Tibial nerve (tissue), 4 donors: ENCODE measurements at regions not wholly inside any gene's neighbourhood (a gene's known extent, or its start where the extent isn't known, plus 50 kb on each side); places are given as distances from the start of the nearest gene placed in this dataset.

Experiments used
- EP300 ChIP-seq, 2 donors: sonication (generic); formaldehyde crosslinking; IDR thresholded peaks; one replicate each; pipeline ENCODE4 v1.6.1; 2017; ENCODE audit warnings: antibody characterized with exemption in 2 of 2, mild to moderate bottlenecking in 1 of 2
- TF ChIP-seq, protein P1 (sequence below), 5 experiments: fragments of 200-600 bp in 3 of 5; fragments of 450-650 bp in 2 of 5; sonication (generic) in 3 of 5; IDR thresholded peaks; one replicate each; pipeline ENCODE4 v1.5.1; 2016 to 2019; ENCODE audit warnings: antibody characterized with exemption in 5 of 5, mild to moderate bottlenecking in 3 of 5, moderate library complexity in 2 of 5

DNA sequence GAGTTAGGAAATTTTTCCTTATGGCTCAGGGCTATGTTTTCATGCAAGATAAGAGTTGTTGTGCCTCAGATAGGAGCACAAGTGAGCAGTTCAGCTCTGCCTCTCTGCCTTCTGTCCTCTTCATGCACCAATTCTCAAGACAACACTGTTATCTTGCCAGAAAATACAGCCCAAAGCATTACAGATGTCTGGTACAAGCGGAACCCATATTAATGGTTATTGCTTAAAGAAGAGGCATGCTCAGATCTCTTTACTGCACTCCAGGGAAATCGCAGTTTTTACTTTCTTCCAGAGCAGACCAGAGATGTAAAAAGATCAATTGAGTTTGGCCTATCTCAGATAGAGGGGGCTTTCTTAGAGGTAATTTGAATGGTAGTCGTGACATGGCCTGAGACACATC, 361.6 kb upstream of the WWC1 start:
- TF ChIP-seq, protein P1, sequence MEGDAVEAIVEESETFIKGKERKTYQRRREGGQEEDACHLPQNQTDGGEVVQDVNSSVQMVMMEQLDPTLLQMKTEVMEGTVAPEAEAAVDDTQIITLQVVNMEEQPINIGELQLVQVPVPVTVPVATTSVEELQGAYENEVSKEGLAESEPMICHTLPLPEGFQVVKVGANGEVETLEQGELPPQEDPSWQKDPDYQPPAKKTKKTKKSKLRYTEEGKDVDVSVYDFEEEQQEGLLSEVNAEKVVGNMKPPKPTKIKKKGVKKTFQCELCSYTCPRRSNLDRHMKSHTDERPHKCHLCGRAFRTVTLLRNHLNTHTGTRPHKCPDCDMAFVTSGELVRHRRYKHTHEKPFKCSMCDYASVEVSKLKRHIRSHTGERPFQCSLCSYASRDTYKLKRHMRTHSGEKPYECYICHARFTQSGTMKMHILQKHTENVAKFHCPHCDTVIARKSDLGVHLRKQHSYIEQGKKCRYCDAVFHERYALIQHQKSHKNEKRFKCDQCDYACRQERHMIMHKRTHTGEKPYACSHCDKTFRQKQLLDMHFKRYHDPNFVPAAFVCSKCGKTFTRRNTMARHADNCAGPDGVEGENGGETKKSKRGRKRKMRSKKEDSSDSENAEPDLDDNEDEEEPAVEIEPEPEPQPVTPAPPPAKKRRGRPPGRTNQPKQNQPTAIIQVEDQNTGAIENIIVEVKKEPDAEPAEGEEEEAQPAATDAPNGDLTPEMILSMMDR (IDR thresholded peaks at IDR 0.05), result no peak
- TF ChIP-seq EP300 (IDR thresholded peaks at IDR 0.05), result no peak
